ENCODE measurements at regions not wholly inside any gene's neighbourhood (a gene's known extent, or its start where the extent isn't known, plus 50 kb on each side); places are given as distances from the start of the nearest gene placed in this dataset.

DNA sequence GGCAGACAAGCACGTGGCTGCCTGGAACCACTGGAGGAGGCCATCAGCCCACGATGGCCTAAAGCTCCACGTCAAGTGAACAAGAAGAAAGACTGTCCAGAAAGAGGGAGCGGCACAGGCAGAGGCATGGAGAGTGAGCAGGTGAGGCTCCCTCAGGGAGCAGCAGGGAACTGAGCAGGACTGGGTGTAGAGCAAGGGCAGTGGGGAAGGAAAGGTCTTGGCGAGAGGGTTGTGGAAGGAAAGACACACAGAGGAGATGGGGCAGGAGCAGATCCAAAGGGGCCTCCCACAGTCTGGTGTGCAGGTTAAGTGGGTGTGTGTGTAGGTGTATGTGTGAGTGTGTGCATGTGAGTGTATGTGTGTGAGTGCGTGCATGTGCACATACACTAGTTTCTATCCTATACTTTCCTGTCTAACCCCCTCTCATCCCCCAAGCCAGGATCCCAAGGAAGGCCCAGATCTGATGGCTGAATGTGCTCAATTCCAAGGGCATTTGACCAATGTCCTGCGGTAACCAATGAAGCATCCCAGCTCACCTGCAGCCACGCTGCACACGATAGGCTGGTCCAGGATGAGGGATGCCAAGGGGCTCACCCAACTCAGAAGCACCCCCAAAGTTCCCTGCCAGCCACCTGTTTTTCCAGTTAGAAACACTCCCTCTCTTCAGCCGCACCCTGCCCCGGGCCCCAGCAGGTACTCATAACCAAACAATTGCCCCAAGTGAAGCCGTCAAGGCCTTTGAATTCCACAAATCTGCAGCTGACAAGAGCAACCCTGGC, 262.5 kb upstream of the RAB6C start:
- 85% methylated on average over 11 of the region's 12 CpGs for WGBS
- Histone ChIP-seq H3K4me3 (ENCODE audit: low read length) (no peak overlapping the region), H3K4me1 (ENCODE audit: insufficient read depth, low read length) (0 out of 2 replicates have a peak, but pooled peaks cover under 1% of the 10 kb centered on the region), H3K36me3 (ENCODE audit: insufficient read depth, low read length) (no peaks in the 10 kb centered on the region), H3K9me3 (ENCODE audit: insufficient read depth, low read depth, low read length) (no peaks in the 10 kb centered on the region), H3K27ac (ENCODE audit: low read depth, low read length) (no peak overlapping the region), H3K27me3 (ENCODE audit: insufficient read depth, low read length) (no peaks in the 10 kb centered on the region), H3K9ac (ENCODE audit: low read depth, low read length) (no peak overlapping the region)

DNA sequence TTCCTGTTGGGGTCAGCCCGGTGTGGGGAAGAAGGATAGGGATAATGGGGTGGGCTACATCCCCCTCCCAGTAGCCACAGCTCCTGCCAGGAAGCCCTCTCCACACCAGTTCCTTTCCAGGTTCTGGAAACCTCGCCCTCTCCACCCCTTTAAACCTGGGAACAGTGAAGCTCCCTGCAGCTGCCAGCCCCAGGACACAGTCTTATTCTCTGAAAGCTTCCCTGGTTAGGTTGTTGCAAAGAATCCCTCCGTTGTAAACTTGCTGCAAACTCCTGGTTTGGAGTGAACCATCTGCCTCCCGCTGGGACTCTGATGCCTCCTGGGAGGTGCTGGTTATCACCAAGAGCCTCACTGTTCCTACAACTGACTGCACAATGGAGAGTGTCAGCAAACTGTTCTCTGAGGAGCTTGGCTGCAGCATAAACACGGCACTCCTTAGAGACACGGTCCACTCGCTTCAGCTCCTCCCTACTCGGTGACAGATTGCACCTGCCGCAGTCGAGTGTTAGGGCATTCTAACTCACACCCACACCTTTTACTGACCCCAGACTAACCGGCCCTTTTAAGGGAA, 261.8 kb upstream of the RAB6C start:
- 61% methylated on average over 10 of the region's 11 CpGs for WGBS
- Histone ChIP-seq H3K9me3 (ENCODE audit: insufficient read depth, low read depth, low read length) (no peaks in the 10 kb centered on the region), H3K4me3 (ENCODE audit: low read length) (no peak overlapping the region), H3K27me3 (ENCODE audit: insufficient read depth, low read length) (no peaks in the 10 kb centered on the region), H3K4me1 (ENCODE audit: insufficient read depth, low read length) (peaks cover 6% of the 10 kb centered on the region; the same call in 1 of the 2 replicates), H3K9ac (ENCODE audit: low read depth, low read length) (no peak overlapping the region), H3K27ac (ENCODE audit: low read depth, low read length) (no peak overlapping the region), H3K36me3 (ENCODE audit: insufficient read depth, low read length) (no peaks in the 10 kb centered on the region)

DNA sequence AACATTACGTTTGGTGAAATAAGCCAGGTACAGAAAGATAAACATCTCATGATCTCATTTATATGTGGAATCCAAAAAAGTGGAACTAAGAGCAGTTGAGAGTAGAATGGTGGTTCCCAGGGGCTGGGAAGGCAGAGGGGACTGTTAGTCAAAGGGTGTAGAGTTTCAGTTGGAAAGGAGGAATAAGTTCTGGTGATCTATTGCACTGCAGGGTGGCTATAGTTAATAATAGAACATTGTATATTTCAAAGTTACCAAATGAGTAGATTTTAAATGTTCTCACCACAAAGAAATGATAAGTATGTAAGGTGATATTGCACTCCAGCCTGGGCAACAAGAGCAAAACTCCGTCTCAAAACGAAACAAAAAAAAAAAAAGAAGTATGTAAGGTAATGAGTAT, 260.1 kb upstream of the RAB6C start:
- Histone ChIP-seq H3K27me3 (ENCODE audit: insufficient read depth, low read length) (no peaks in the 10 kb centered on the region), H3K27ac (ENCODE audit: low read depth, low read length) (no peak overlapping the region), H3K36me3 (ENCODE audit: insufficient read depth, low read length) (no peaks in the 10 kb centered on the region), H3K9ac (ENCODE audit: low read depth, low read length) (no peak overlapping the region), H3K9me3 (ENCODE audit: insufficient read depth, low read depth, low read length) (no peaks in the 10 kb centered on the region), H3K4me3 (ENCODE audit: low read length) (no peak overlapping the region), H3K4me1 (ENCODE audit: insufficient read depth, low read length) (peaks cover 6% of the 10 kb centered on the region; the same call in 1 of the 2 replicates)
- 93% methylated on average over 3 of the region's 3 CpGs for WGBS

DNA sequence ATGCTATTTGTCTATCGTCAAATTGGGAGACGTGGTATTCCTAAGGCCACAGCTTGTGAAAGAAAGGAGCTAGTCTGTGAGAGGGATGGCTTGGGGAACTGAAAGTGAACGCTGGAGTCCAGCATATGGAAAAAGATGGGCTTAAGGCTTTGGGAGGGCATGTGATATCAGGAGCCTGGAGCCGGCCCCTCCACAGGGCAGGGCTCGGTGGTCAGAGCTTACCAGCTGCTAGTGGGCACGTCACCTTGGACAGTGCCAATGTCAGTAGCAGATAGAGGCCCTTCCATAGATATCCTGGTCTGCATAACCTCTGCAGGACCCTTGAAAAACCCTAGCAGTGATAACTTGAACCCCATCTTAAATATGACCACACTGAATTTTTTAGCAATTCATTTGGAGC, 259.1 kb upstream of the RAB6C start:
- 95% methylated on average over 6 of the region's 6 CpGs for WGBS
- Histone ChIP-seq H3K36me3 (ENCODE audit: insufficient read depth, low read length) (no peaks in the 10 kb centered on the region), H3K4me1 (ENCODE audit: insufficient read depth, low read length) (peaks cover 6% of the 10 kb centered on the region; the same call in 1 of the 2 replicates), H3K9me3 (ENCODE audit: insufficient read depth, low read depth, low read length) (no peaks in the 10 kb centered on the region), H3K9ac (ENCODE audit: low read depth, low read length) (no peak overlapping the region), H3K4me3 (ENCODE audit: low read length) (no peak overlapping the region), H3K27me3 (ENCODE audit: insufficient read depth, low read length) (no peaks in the 10 kb centered on the region), H3K27ac (ENCODE audit: low read depth, low read length) (no peak overlapping the region)

DNA sequence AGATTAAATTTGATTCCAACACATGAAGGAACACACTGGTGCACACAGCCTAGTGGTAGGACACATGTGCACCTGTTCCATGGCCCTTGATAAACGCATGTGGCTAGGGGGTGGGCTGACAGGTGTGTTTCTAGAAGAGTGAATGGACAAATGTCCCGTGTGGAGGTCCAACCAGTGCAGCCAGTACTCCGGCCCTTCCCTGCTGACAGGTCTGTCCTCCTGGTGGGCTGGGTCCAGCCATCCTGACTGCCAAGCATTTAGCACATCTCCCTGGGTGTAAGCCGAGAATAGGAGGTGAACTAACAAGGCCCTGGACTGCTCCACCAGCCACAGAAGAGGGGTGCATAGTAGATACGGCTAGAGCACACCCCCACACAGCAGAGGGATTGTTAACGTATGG, 258.7 kb upstream of the RAB6C start:
- Histone ChIP-seq H3K9me3 (ENCODE audit: insufficient read depth, low read depth, low read length) (no peaks in the 10 kb centered on the region), H3K4me1 (ENCODE audit: insufficient read depth, low read length) (peaks cover 6% of the 10 kb centered on the region; the same call in 1 of the 2 replicates), H3K36me3 (ENCODE audit: insufficient read depth, low read length) (no peaks in the 10 kb centered on the region), H3K4me3 (ENCODE audit: low read length) (no peak overlapping the region), H3K9ac (ENCODE audit: low read depth, low read length) (no peak overlapping the region), H3K27me3 (ENCODE audit: insufficient read depth, low read length) (no peaks in the 10 kb centered on the region), H3K27ac (ENCODE audit: low read depth, low read length) (no peak overlapping the region)
- WGBS = 93% methylated on average over 6 of the region's 6 CpGs

DNA sequence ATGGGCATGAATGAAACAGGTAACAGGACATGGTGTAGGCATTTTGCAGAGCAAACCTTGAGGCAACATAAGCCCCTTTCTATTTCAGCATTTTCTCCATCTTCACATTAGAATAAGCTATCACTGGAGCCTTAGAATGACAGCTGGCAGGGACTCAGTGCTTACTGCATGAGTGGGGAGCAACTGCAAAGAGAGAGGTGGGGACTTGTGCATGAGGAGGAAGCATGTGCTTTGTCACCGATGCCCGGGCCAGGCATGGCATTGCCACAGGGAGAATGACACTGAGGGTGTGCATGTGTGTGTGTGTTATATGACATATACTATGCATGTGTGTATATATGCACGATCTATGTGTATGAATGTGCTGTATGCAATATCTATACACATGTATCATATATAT, 258.2 kb upstream of the RAB6C start:
- H3K4me1 ChIP-seq (ENCODE audit: insufficient read depth, low read length) = peaks cover 6% of the 10 kb centered on the region; the same call in 1 of the 2 replicates
- WGBS = 95% methylated on average over 2 of the region's 3 CpGs
- no peak overlapping the region for H3K27ac ChIP-seq (ENCODE audit: low read depth, low read length)
- no peaks in the 10 kb centered on the region for H3K27me3 ChIP-seq (ENCODE audit: insufficient read depth, low read length)
- H3K4me3 ChIP-seq (ENCODE audit: low read length) = no peak overlapping the region
- H3K9ac ChIP-seq (ENCODE audit: low read depth, low read length) = no peak overlapping the region
- no peaks in the 10 kb centered on the region for H3K36me3 ChIP-seq (ENCODE audit: insufficient read depth, low read length)
- no peaks in the 10 kb centered on the region for H3K9me3 ChIP-seq (ENCODE audit: insufficient read depth, low read depth, low read length)

DNA sequence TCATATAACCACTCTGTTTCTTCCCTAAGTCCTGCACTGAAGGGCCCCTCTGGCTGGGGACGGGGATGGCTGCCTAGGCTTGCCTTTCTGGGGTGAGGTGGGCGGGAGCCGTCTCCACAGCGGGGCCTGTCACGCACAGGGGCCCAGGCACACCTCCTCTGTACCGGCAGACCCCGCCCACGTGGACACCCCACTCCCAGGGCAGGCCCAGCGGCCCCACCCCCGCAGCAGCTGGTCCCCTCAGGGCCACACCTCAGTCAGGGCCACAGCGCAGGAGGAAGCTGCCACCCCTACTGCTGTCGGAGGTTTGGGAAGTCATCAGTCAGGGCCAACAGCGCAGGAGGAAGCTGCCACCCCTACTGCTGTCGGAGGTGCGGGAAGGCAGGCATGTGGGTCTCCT, 257.6 kb upstream of the RAB6C start:
- WGBS = 92% methylated on average over 15 of the region's 15 CpGs
- Histone ChIP-seq H3K36me3 (ENCODE audit: insufficient read depth, low read length) (no peaks in the 10 kb centered on the region), H3K27ac (ENCODE audit: low read depth, low read length) (no peak overlapping the region), H3K9me3 (ENCODE audit: insufficient read depth, low read depth, low read length) (no peaks in the 10 kb centered on the region), H3K4me1 (ENCODE audit: insufficient read depth, low read length) (peaks cover 6% of the 10 kb centered on the region; the same call in 1 of the 2 replicates), H3K9ac (ENCODE audit: low read depth, low read length) (no peak overlapping the region), H3K4me3 (ENCODE audit: low read length) (no peak overlapping the region), H3K27me3 (ENCODE audit: insufficient read depth, low read length) (no peaks in the 10 kb centered on the region)

DNA sequence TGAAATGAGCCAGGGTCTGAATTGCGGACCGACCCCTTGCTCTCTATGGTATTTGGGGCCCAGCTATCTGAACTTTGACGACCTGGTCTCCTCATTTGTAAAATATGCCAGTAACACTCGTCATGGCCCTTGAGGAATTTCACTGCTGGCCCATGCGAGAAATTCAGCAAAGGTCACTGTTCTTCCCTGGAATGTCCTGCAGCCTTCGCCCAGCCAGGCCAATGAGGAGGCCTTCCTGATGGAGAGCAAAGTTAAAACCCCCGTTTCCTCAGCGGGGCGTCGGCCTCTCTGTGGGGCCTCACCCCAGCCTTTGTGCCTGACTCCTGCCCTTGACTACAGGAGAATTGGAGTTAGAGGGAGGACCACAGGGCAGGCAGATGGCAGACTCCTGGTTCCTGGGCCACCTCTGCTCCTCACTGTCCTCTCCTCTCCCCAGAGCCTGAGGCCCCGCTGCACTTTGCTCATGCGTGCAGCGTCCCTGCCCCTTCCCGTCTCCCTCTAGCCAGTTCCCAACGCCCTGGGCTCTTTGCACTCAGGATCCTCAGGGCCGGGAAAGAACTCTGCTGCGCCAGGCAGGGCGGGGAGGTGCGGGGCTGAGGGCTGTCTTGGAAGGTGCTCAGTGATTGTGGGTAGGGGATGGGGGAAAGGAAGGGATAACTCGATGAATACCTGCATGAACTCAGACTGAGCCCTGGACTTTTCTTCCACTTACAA, 257.0 kb upstream of the RAB6C start:
- H3K36me3 ChIP-seq (ENCODE audit: insufficient read depth, low read length) = no peaks in the 10 kb centered on the region
- no peak overlapping the region for H3K27ac ChIP-seq (ENCODE audit: low read depth, low read length)
- 81% methylated on average over 20 of the region's 20 CpGs for WGBS
- H3K27me3 ChIP-seq (ENCODE audit: insufficient read depth, low read length) = no peaks in the 10 kb centered on the region
- H3K9ac ChIP-seq (ENCODE audit: low read depth, low read length) = no peak overlapping the region
- no peak overlapping the region for H3K4me3 ChIP-seq (ENCODE audit: low read length)
- no peaks in the 10 kb centered on the region for H3K9me3 ChIP-seq (ENCODE audit: insufficient read depth, low read depth, low read length)
- peaks cover 6% of the 10 kb centered on the region; the same call in 1 of the 2 replicates for H3K4me1 ChIP-seq (ENCODE audit: insufficient read depth, low read length)

DNA sequence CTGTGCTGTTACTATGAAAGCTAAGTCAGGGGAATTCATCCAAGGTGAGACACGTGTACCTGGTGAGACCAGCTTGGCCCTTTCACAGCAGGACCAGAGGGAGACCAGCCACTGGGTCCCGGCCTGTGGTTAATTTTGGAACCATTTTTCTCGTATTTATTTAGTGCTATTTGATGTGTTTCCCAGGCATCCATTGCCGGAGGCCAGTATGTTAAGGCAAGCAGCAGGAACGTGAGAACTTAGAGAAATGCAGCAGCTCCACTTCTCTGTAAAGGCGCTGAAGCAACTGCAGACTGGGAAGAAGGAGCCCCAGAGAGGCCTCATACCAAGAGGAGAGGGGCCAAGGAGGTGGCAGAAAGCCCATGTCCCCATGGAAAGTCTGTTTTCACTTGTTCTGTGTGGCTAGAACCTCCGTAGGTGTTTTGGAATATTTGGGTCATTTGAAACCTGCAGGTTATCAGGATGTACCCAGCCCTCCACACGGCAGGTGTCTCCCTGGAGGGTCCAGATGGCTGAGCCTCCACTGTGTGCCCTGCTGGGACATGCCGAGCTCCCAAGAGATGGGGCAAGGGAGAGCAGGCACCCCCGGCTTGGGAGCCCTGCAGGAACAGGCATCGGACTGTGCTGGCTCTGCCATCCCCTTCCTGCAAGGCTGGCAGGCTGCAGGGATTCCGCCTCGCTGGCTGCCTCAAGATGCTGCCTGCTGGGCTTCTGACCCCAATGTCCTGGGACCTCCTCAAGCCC, 256.0 kb upstream of the RAB6C start:
- Histone ChIP-seq H3K9ac (ENCODE audit: low read depth, low read length) (no peak overlapping the region), H3K27ac (ENCODE audit: low read depth, low read length) (no peak overlapping the region), H3K36me3 (ENCODE audit: insufficient read depth, low read length) (no peaks in the 10 kb centered on the region), H3K9me3 (ENCODE audit: insufficient read depth, low read depth, low read length) (no peaks in the 10 kb centered on the region), H3K4me3 (ENCODE audit: low read length) (no peak overlapping the region), H3K27me3 (ENCODE audit: insufficient read depth, low read length) (no peaks in the 10 kb centered on the region), H3K4me1 (ENCODE audit: insufficient read depth, low read length) (peaks cover 6% of the 10 kb centered on the region; the same call in 1 of the 2 replicates)
- WGBS = 89% methylated on average over 13 of the region's 13 CpGs

DNA sequence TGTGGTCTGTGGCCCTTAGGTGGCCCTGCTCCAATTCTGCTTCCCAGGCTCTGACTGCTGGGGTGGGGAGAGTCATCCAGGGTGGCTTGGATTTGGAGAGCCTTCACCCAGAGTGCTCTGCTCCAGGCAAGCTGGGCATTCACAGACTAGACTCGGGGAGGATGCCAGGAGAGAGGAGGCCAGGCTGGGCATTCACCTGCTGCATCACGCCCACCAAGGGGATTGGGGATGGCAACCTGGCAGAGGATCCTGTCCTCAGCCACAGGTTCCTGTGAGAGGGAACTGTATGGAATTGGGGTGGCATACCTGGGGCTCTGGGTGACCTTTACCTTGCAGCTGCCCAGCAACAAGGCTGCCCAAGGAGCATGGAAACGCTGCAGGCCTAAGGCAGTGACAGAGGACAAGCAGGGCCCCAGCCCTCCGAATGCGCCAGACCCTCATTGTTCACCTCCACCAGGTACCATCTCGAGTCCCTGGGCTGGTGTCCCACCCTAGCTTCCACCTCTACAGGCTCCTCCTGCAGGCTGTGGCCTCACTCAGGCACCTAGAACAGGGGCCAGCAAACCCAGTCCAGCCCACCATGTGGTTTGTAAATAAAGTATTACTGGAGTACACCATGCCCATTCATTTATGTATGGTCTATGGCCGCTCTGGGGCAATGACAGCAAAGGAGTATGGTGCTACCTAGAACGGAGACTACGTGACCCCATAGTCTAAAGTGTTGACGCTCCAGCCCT, 255.3 kb upstream of the RAB6C start:
- peaks cover 6% of the 10 kb centered on the region; the same call in 1 of the 2 replicates for H3K4me1 ChIP-seq (ENCODE audit: insufficient read depth, low read length)
- 97% methylated on average over 10 of the region's 10 CpGs for WGBS
- no peaks in the 10 kb centered on the region for H3K9me3 ChIP-seq (ENCODE audit: insufficient read depth, low read depth, low read length)
- no peak overlapping the region for H3K4me3 ChIP-seq (ENCODE audit: low read length)
- H3K27me3 ChIP-seq (ENCODE audit: insufficient read depth, low read length) = no peaks in the 10 kb centered on the region
- no peak overlapping the region for H3K9ac ChIP-seq (ENCODE audit: low read depth, low read length)
- H3K36me3 ChIP-seq (ENCODE audit: insufficient read depth, low read length) = no peaks in the 10 kb centered on the region
- no peak overlapping the region for H3K27ac ChIP-seq (ENCODE audit: low read depth, low read length)
